H1 (cell line): ENCODE measurements at regions not wholly inside any gene's neighbourhood (a gene's known extent, or its start where the extent isn't known, plus 50 kb on each side); places are given as distances from the start of the nearest gene placed in this dataset.

Experiments used
- CTCF ChIA-PET: fragments of 300-600 bp; sonication (Branson Sonifier 250); formaldehyde crosslinking; loops from one replicate; lab custom pipeline; 2021; ENCODE audit not compliant: partially characterized antibody; lab: Charles Lee
- POLR2A ChIA-PET: fragments of 300-600 bp; sonication (Branson Sonifier 250); formaldehyde crosslinking; loops from one replicate; lab custom pipeline; 2021; ENCODE audit warnings: inconsistent platforms; ENCODE audit not compliant: partially characterized antibody; lab: Charles Lee
- DNase-seq, 2 experiments: peaks; one replicate each; pipeline versions ENCODE4 v3.0.0 to v3.0.0-alpha.2; 2010 to 2022; ENCODE audit warnings: low spot score in 2 of 2, low read depth in 1 of 2, mixed read lengths in 1 of 2
- FAIRE-seq: peaks from 2 replicates; lab custom pipeline; 2011; peaks lifted over from hg19 to GRCh38; lab: Jason Lieb, UNC
- H2AFZ ChIP-seq: 2 replicates; pipeline ENCODE4 v1.8.1; 2012; ENCODE audit warnings: low read length, inconsistent platforms
- H2AK5ac ChIP-seq: 2 replicates; pipeline ENCODE4 v1.6.1; 2013; ENCODE audit warnings: low read depth, low read length
- H2BK120ac ChIP-seq: replicated peaks from 2 replicates; pipeline ENCODE3; 2013; ENCODE audit warnings: low read depth, low read length, inconsistent platforms
- H2BK12ac ChIP-seq: 2 replicates; pipeline ENCODE4 v1.6.1; 2013; ENCODE audit warnings: low read depth, low read length
- H2BK15ac ChIP-seq: 2 replicates; pipeline ENCODE4 v1.6.1; 2013; ENCODE audit warnings: low read length
- H2BK20ac ChIP-seq: 2 replicates; pipeline ENCODE4 v1.6.1; 2013; ENCODE audit warnings: low read length
- H2BK5ac ChIP-seq: 2 replicates; pipeline ENCODE4 v1.6.1; 2013; ENCODE audit warnings: low read depth, low read length
- H3K14ac ChIP-seq: 2 replicates; pipeline ENCODE4 v1.6.1; 2013; ENCODE audit warnings: inconsistent platforms; ENCODE audit not compliant: insufficient read length
- H3K18ac ChIP-seq: 2 replicates; pipeline ENCODE4 v1.6.1; 2013; ENCODE audit warnings: low read length; ENCODE audit errors: extremely low read depth
- H3K23ac ChIP-seq: 2 replicates; pipeline ENCODE4 v1.6.1; 2013; ENCODE audit warnings: inconsistent platforms; ENCODE audit not compliant: insufficient read length
- H3K23me2 ChIP-seq: 2 replicates; pipeline ENCODE4 v1.6.1; 2013; ENCODE audit warnings: low read depth, low read length
- H3K27ac ChIP-seq: 2 replicates; pipeline ENCODE4 v1.6.1; 2011; ENCODE audit warnings: low read depth, low read length, inconsistent platforms
- H3K27me3 ChIP-seq, 4 experiments: replicated peaks in 1 of 4; 1 replicate in 1 of 4; 2 replicates in 3 of 4; pipeline versions ENCODE4 v1.6.1 to v1.8.1; 2011 to 2013; ENCODE audit warnings: low read length in 3 of 4, mild to moderate bottlenecking in 3 of 4, inconsistent platforms in 2 of 4, mixed read lengths in 2 of 4, moderate library complexity in 1 of 4; ENCODE audit not compliant: control insufficient read depth in 3 of 4, insufficient read depth in 3 of 4; ENCODE audit errors: extremely low read depth in 1 of 4
- H3K36me3 ChIP-seq, 4 experiments: 2 replicates each; pipeline versions ENCODE4 v1.6.1 to v1.8.1; 2011 to 2013; ENCODE audit warnings: mild to moderate bottlenecking in 4 of 4, low read length in 3 of 4, moderate library complexity in 2 of 4, control low read depth in 1 of 4, inconsistent platforms in 1 of 4; ENCODE audit not compliant: insufficient read depth in 4 of 4, control insufficient read depth in 2 of 4
- H3K4ac ChIP-seq: replicated peaks from 2 replicates; pipeline ENCODE3; 2013; ENCODE audit warnings: low read length, low read depth, mixed read lengths, inconsistent platforms; ENCODE audit not compliant: insufficient read length
- H3K4me1 ChIP-seq, 4 experiments: replicated peaks in 1 of 4; 1 replicate in 1 of 4; 2 replicates in 3 of 4; pipeline versions ENCODE4 v1.6.1 to v1.8.1; 2011 to 2013; ENCODE audit warnings: low read length in 3 of 4, inconsistent platforms in 2 of 4, mixed read lengths in 1 of 4; ENCODE audit not compliant: insufficient read depth in 4 of 4, control insufficient read depth in 3 of 4
- H3K4me2 ChIP-seq, 2 experiments: 2 replicates each; pipeline versions ENCODE4 v1.6.1 to v1.8.1; 2011 to 2013; ENCODE audit warnings: low read depth in 2 of 2, low read length in 2 of 2, control low read depth in 1 of 2, inconsistent platforms in 1 of 2, mild to moderate bottlenecking in 1 of 2; ENCODE audit not compliant: insufficient read depth in 1 of 2
- H3K4me3 ChIP-seq, 4 experiments: fragments of 200-600, 300-600 bp in 1 of 4; sonication (generic), shearing (Covaris generic), sonication (Bioruptor Twin) in 1 of 4; 2 replicates each; pipeline versions ENCODE4 v1.5.1 to v1.8.1; 2011 to 2016; ENCODE audit warnings: low read length in 4 of 4, low read depth in 3 of 4, control low read depth in 2 of 4, inconsistent platforms in 2 of 4, mild to moderate bottlenecking in 2 of 4, mixed read lengths in 1 of 4, moderate library complexity in 1 of 4; ENCODE audit not compliant: insufficient read depth in 2 of 4; ENCODE audit errors: extremely low read depth in 1 of 4
- H3K56ac ChIP-seq: replicated peaks from 2 replicates; pipeline ENCODE3; 2013; ENCODE audit warnings: low read depth, mild to moderate bottlenecking, mixed read lengths, low read length, inconsistent platforms; ENCODE audit not compliant: insufficient read length
- H3K79me1 ChIP-seq: 2 replicates; pipeline ENCODE4 v1.6.1; 2013; ENCODE audit warnings: low read depth, low read length, control low read depth
- H3K79me2 ChIP-seq, 2 experiments: 2 replicates each; pipeline versions ENCODE4 v1.6.1 to v1.8.1; 2012 to 2013; ENCODE audit warnings: low read length in 2 of 2, mild to moderate bottlenecking in 2 of 2, inconsistent platforms in 1 of 2; ENCODE audit not compliant: insufficient read depth in 2 of 2, control insufficient read depth in 1 of 2
- H3K9ac ChIP-seq, 4 experiments: replicated peaks in 1 of 4; 1 replicate in 1 of 4; 2 replicates in 3 of 4; pipeline versions ENCODE4 v1.6.1 to v1.8.1; 2011 to 2013; ENCODE audit warnings: low read depth in 3 of 4, low read length in 3 of 4, control low read depth in 2 of 4, mild to moderate bottlenecking in 2 of 4, moderate library complexity in 2 of 4, inconsistent platforms in 1 of 4; ENCODE audit errors: extremely low read depth in 1 of 4
- H3K9me3 ChIP-seq, 2 experiments: 2 replicates each; pipeline versions ENCODE4 v1.6.1 to v1.8.1; 2012 to 2013; ENCODE audit warnings: mild to moderate bottlenecking in 2 of 2, moderate library complexity in 2 of 2, control low read depth in 1 of 2, inconsistent platforms in 1 of 2, low read depth in 1 of 2, low read length in 1 of 2, mixed read lengths in 1 of 2; ENCODE audit not compliant: insufficient read depth in 2 of 2
- H4K20me1 ChIP-seq, 2 experiments: replicated peaks in 1 of 2; 2 replicates each; pipeline versions ENCODE3 to v1.8.1; 2011 to 2013; ENCODE audit warnings: inconsistent platforms in 2 of 2, low read length in 2 of 2, mild to moderate bottlenecking in 1 of 2; ENCODE audit not compliant: insufficient read depth in 2 of 2, control insufficient read depth in 1 of 2
- H4K5ac ChIP-seq: 2 replicates; pipeline ENCODE4 v1.6.1; 2013; ENCODE audit warnings: low read length, low read depth, mixed read lengths, inconsistent platforms; ENCODE audit not compliant: insufficient read length
- H4K8ac ChIP-seq: 2 replicates; pipeline ENCODE4 v1.8.0; 2013; ENCODE audit warnings: mild to moderate bottlenecking, moderate library complexity, low read length, inconsistent platforms; ENCODE audit not compliant: insufficient read depth; ENCODE audit errors: extremely low read depth
- H4K91ac ChIP-seq: replicated peaks from 2 replicates; pipeline ENCODE3; 2013; ENCODE audit warnings: low read length, mixed read lengths, inconsistent platforms; ENCODE audit not compliant: insufficient read length
- CBX5 ChIP-seq: fragments of 300-800, 300-1000 bp; sonication (generic); IDR thresholded peaks from 2 replicates; pipeline ENCODE4 v1.7.1; 2016; ENCODE audit warnings: antibody characterized with exemption, low read length, low read depth
- CBX8 ChIP-seq: fragments of 300-800, 300-1000 bp; sonication (generic); IDR thresholded peaks from 2 replicates; pipeline ENCODE4 v1.7.1; 2016; ENCODE audit warnings: low read depth, low read length, borderline replicate concordance
- CTBP2 ChIP-seq: IDR thresholded peaks from 2 replicates; pipeline ENCODE4 v1.7.0; 2011; ENCODE audit warnings: borderline replicate concordance, mild to moderate bottlenecking, moderate library complexity, mixed read lengths, low read length; ENCODE audit not compliant: insufficient read depth, insufficient read length
- CTCF ChIP-seq, 3 experiments: IDR thresholded peaks; 1 replicate in 2 of 3; 2 replicates in 1 of 3; pipeline versions ENCODE4 v1.5.1 to v1.6.1; 2011; ENCODE audit warnings: low read length in 3 of 3, mild to moderate bottlenecking in 3 of 3, inconsistent platforms in 2 of 3, low read depth in 1 of 3, moderate library complexity in 1 of 3; ENCODE audit not compliant: insufficient read depth in 1 of 3; ENCODE audit errors: control extremely low read depth in 1 of 3
- E2F6 ChIP-seq: IDR thresholded peaks from 2 replicates; pipeline ENCODE4 v1.6.1; 2012; ENCODE audit warnings: inconsistent platforms
- EGR1 ChIP-seq: IDR thresholded peaks from 2 replicates; pipeline ENCODE4 v1.6.1; 2011; ENCODE audit warnings: low read depth, low read length, borderline replicate concordance
- FOSL1 ChIP-seq: IDR thresholded peaks from 2 replicates; pipeline ENCODE4 v1.6.1; 2011; ENCODE audit warnings: mild to moderate bottlenecking, low read depth, low read length, moderate library complexity; ENCODE audit not compliant: insufficient read depth
- KDM1A ChIP-seq: fragments of 200-600, 300-600 bp; sonication (generic); IDR thresholded peaks from 2 replicates; pipeline ENCODE4 v1.7.1; 2016; ENCODE audit warnings: mild to moderate bottlenecking, low read length, borderline replicate concordance
- POLR2A ChIP-seq, 2 experiments: IDR thresholded peaks; 1 replicate in 1 of 2; 2 replicates in 1 of 2; pipeline ENCODE4 v1.6.1; 2011; ENCODE audit warnings: low read depth in 2 of 2, low read length in 2 of 2, mild to moderate bottlenecking in 2 of 2; ENCODE audit errors: control extremely low read depth in 1 of 2
- POLR2AphosphoS5 ChIP-seq: IDR thresholded peaks from 2 replicates; pipeline ENCODE4 v1.6.1; 2011; ENCODE audit warnings: low read depth, low read length
- SIX5 ChIP-seq: IDR thresholded peaks from 2 replicates; pipeline ENCODE4 v1.6.1; 2011; ENCODE audit warnings: mild to moderate bottlenecking, low read depth, low read length
- TBP ChIP-seq: IDR thresholded peaks from 2 replicates; pipeline ENCODE4 v1.6.1; 2011; ENCODE audit warnings: low read depth, low read length, improper control_type of control experiment
- WGBS, 2 experiments: shearing (Covaris generic) in 1 of 2; methylation state at CpG; one replicate each; pipeline versions ENCODE4 v1.1.6 to v1.1.7; 2013 to 2015; ENCODE audit warnings: low lambda C conversion rate in 2 of 2, mixed read lengths in 2 of 2, inconsistent platforms in 1 of 2, low coverage in 1 of 2, missing lambda C conversion rate in 1 of 2; ENCODE audit not compliant: insufficient replicate concordance in 2 of 2, insufficient coverage in 1 of 2, insufficient read length in 1 of 2; ENCODE audit errors: extremely low coverage in 1 of 2, missing lambda C conversion rate in 1 of 2; 5-methylcytosine and 5-hydroxymethylcytosine counted together

GRCh38 chr20:7622399-7622961 lies 317.8 kb downstream of the HAO1 start:
- WGBS, 2 experiments = 92% methylated on average over 24 of the region's 28 CpGs; no CpG with 5 or more reads in 1 of the 2 experiments
- H3K27me3 ChIP-seq = no peaks in the 10 kb centered on the region
- ChIA-PET POLR2A (no interaction called here), CTCF (no interaction called here)
- H3K9me3 ChIP-seq = peaks cover 5 to 10% of the 10 kb centered on the region in 2 experiments; a peak in 2 of 4 replicates
- no peak overlapping the region for H3K18ac ChIP-seq
- no peak overlapping the region for H4K8ac ChIP-seq
- no peak for FAIRE-seq
- no peak overlapping the region for H3K9ac ChIP-seq
- H3K79me1 ChIP-seq = no peaks in the 10 kb centered on the region
- H3K36me3 ChIP-seq = no peaks in the 10 kb centered on the region
- H2BK5ac ChIP-seq = no peak overlapping the region; the same call in 1 of the 2 replicates
- H3K23me2 ChIP-seq = no peaks in the 10 kb centered on the region
- no peak overlapping the region for H4K5ac ChIP-seq
- no peak overlapping the region for H3K4me2 ChIP-seq
- H2BK15ac ChIP-seq = no peak overlapping the region
- H3K56ac ChIP-seq = no peak overlapping the region
- H2AFZ ChIP-seq = no peak overlapping the region
- no peaks in the 10 kb centered on the region for H3K4me1 ChIP-seq
- H3K23ac ChIP-seq = no peak overlapping the region
- no peak for DNase-seq
- H3K4ac ChIP-seq = no peak overlapping the region
- no peaks in the 10 kb centered on the region for H3K79me2 ChIP-seq
- H3K14ac ChIP-seq = no peak overlapping the region
- no peak overlapping the region for H3K4me3 ChIP-seq
- H3K27ac ChIP-seq = no peak overlapping the region
- H4K91ac ChIP-seq = no peak overlapping the region
- H2BK12ac ChIP-seq = no peak overlapping the region
- no peak overlapping the region for H2BK20ac ChIP-seq
- no peak overlapping the region for H2AK5ac ChIP-seq
- H4K20me1 ChIP-seq = no peaks in the 10 kb centered on the region
- H2BK120ac ChIP-seq = no peak overlapping the region
- TF ChIP-seq CTCF (IDR thresholded peaks at IDR 0.05; ENCODE audit: control extremely low read depth in 1 of 3, insufficient read depth in 1 of 3, low read depth in 1 of 3, low read length in 3 of 3) (no peak), KDM1A (no peak), E2F6 (no peak), CBX8 (no peak), SIX5 (no peak), POLR2AphosphoS5 (no peak), CBX5 (no peak), EGR1 (no peak), POLR2A (IDR thresholded peaks at IDR 0.05; ENCODE audit: control extremely low read depth in 1 of 2, low read depth in 2 of 2, low read length in 2 of 2) (no peak), CTBP2 (no peak), TBP (no peak), FOSL1 (no peak)
